HepG2 (cell line): ENCODE measurements at regions not wholly inside any gene's neighbourhood (a gene's known extent, or its start where the extent isn't known, plus 50 kb on each side); places are given as distances from the start of the nearest gene placed in this dataset.

ENCODE experiments used
- ATAC-seq: fragments of 200-7000 bp; cut with Tn5 transposase; 3 replicates; pipeline ENCODE4 v1.9.1; 2020; ENCODE audit warnings: mild to moderate bottlenecking, moderate library complexity
- BruUV-seq: library from RNA; stranded (reverse); fragments of 400-500 nt; replicated peaks from 2 replicates; lab custom pipeline; 2021; lab: Mats Ljungman, UMichigan
- CTCF ChIA-PET: fragments of 300-600 bp; formaldehyde crosslinking; extraction: SDS; loops from one replicate; lab custom pipeline; 2021; ENCODE audit warnings: low total read pairs, inconsistent platforms, low intra/inter-chr PET ratio; lab: Yijun Ruan, JAX
- POLR2A ChIA-PET: fragments of 350-600 bp; sonication (Branson Sonifier 250); formaldehyde crosslinking; loops from one replicate; lab custom pipeline; 2020; ENCODE audit warnings: antibody characterized with exemption, inconsistent platforms; lab: Yijun Ruan, JAX
- DNase-seq: peaks from one replicate; pipeline ENCODE4 v3.0.0-alpha.2; 2015; ENCODE audit warnings: low spot score
- FAIRE-seq: peaks from 3 replicates; lab custom pipeline; 2011; peaks lifted over from hg19 to GRCh38; lab: Jason Lieb, UNC
- H2AFZ ChIP-seq: one replicate; pipeline ENCODE4 v1.6.1; 2011; ENCODE audit warnings: low read length, inconsistent platforms
- H3K27ac ChIP-seq: fragments of 300-600 bp; 3 replicates; pipeline ENCODE4 v1.8.0; 2011; ENCODE audit warnings: mixed run types, mild to moderate bottlenecking, mixed read lengths, low read length, inconsistent platforms; ENCODE audit not compliant: insufficient read depth; ENCODE audit errors: extremely low read length
- H3K27me3 ChIP-seq, 2 experiments: fragments of 200-600 bp in 1 of 2; 2 replicates in 1 of 2; 3 replicates in 1 of 2; pipeline versions ENCODE4 v1.6.0 to v1.8.0; 2011; ENCODE audit warnings: low read length in 2 of 2, mild to moderate bottlenecking in 2 of 2, moderate library complexity in 2 of 2, inconsistent platforms in 1 of 2; ENCODE audit not compliant: insufficient read depth in 2 of 2, control insufficient read depth in 1 of 2
- H3K36me3 ChIP-seq, 2 experiments: fragments of 200-600 bp in 1 of 2; replicated peaks in 1 of 2; 2 replicates in 1 of 2; 3 replicates in 1 of 2; pipeline versions ENCODE4 v1.5.1 to v1.8.0; 2011; ENCODE audit warnings: low read length in 2 of 2, inconsistent platforms in 1 of 2; ENCODE audit not compliant: insufficient read depth in 2 of 2, control insufficient read depth in 1 of 2
- H3K4me1 ChIP-seq: 2 replicates; pipeline ENCODE4 v1.5.1; 2012; ENCODE audit warnings: low read length, inconsistent platforms; ENCODE audit not compliant: insufficient read depth
- H3K4me2 ChIP-seq: 2 replicates; pipeline ENCODE4 v1.6.0; 2011; ENCODE audit warnings: low read depth, low read length, inconsistent platforms
- H3K4me3 ChIP-seq, 3 experiments: fragments of 200-600 bp in 1 of 3; sonication (generic), shearing (Covaris generic) in 1 of 3; replicated peaks in 1 of 3; 2 replicates each; pipeline ENCODE4 v1.5.1; 2011 to 2016; ENCODE audit warnings: low read length in 3 of 3, inconsistent platforms in 2 of 3, low read depth in 2 of 3, mild to moderate bottlenecking in 2 of 3, control low read depth in 1 of 3, mixed read lengths in 1 of 3; ENCODE audit not compliant: insufficient read depth in 1 of 3
- H3K79me2 ChIP-seq: one replicate; pipeline ENCODE4 v1.6.1; 2011; ENCODE audit warnings: low read length, inconsistent platforms; ENCODE audit not compliant: insufficient read depth
- H3K9ac ChIP-seq: 2 replicates; pipeline ENCODE4 v1.6.0; 2011; ENCODE audit warnings: mild to moderate bottlenecking, low read depth, low read length, inconsistent platforms; ENCODE audit not compliant: insufficient read depth
- H3K9me3 ChIP-seq: 2 replicates; pipeline ENCODE4 v1.5.1; 2012; ENCODE audit warnings: mild to moderate bottlenecking, low read length
- H4K20me1 ChIP-seq: 2 replicates; pipeline ENCODE4 v1.6.0; 2011; ENCODE audit warnings: inconsistent platforms, mild to moderate bottlenecking, low read length, moderate library complexity; ENCODE audit not compliant: insufficient read depth
- GATAD2A ChIP-seq: IDR thresholded peaks from 2 replicates; pipeline ENCODE4 v1.6.1; 2016
- HNF4G ChIP-seq, 2 experiments: sonication (generic) in 1 of 2; formaldehyde crosslinking in 1 of 2; IDR thresholded peaks; 2 replicates each; pipeline versions ENCODE4 v1.4.0 to v1.6.1; 2011 to 2020; ENCODE audit warnings: borderline replicate concordance in 2 of 2, low read depth in 2 of 2, mild to moderate bottlenecking in 2 of 2, low read length in 1 of 2, missing genetic modification reagents in 1 of 2, moderate library complexity in 1 of 2
- MED8 ChIP-seq: sonication (generic); formaldehyde crosslinking; IDR thresholded peaks from 2 replicates; pipeline ENCODE4 v1.8.1; 2023; ENCODE audit warnings: mild to moderate bottlenecking, missing genetic modification reagents; ENCODE audit not compliant: insufficient replicate concordance
- RARA ChIP-seq: IDR thresholded peaks from 2 replicates; pipeline ENCODE4 v1.6.1; 2016; ENCODE audit warnings: missing genetic modification reagents, missing compliant biosample characterization
- SRSF1 ChIP-seq: fragments of 200-400 bp; formaldehyde crosslinking; optimal IDR thresholded peaks from 2 replicates; pipeline ENCODE3; 2017; ENCODE audit warnings: mild to moderate bottlenecking, low read depth, low read length, moderate library complexity
- STAT5B ChIP-seq: sonication (generic); formaldehyde crosslinking; IDR thresholded peaks from 2 replicates; pipeline ENCODE4 v1.4.0; 2020; ENCODE audit warnings: missing genetic modification reagents
- THRA ChIP-seq: sonication (generic); formaldehyde crosslinking; IDR thresholded peaks from 2 replicates; pipeline ENCODE4 v1.4.0; 2020; ENCODE audit warnings: missing genetic modification reagents, borderline replicate concordance
- ZNF3 ChIP-seq: IDR thresholded peaks from 2 replicates; pipeline ENCODE4 v1.7.0; 2017; ENCODE audit warnings: inconsistent platforms
- ZNF607 ChIP-seq: sonication (generic); formaldehyde crosslinking; IDR thresholded peaks from 2 replicates; pipeline ENCODE4 v1.5.1; 2020; ENCODE audit warnings: missing genetic modification reagents, mild to moderate bottlenecking, borderline replicate concordance
- ZNF652 ChIP-seq: IDR thresholded peaks from 2 replicates; pipeline ENCODE4 v1.6.1; 2016; ENCODE audit warnings: low read depth, borderline replicate concordance
- ZNF703 ChIP-seq: sonication (generic); formaldehyde crosslinking; IDR thresholded peaks from 2 replicates; pipeline ENCODE4 v1.5.1; 2020; ENCODE audit warnings: missing genetic modification reagents, mild to moderate bottlenecking, moderate library complexity, borderline replicate concordance
- ZSCAN5A ChIP-seq: sonication (generic); formaldehyde crosslinking; IDR thresholded peaks from 2 replicates; pipeline ENCODE4 v1.8.0; 2022; ENCODE audit warnings: mild to moderate bottlenecking, missing genetic modification reagents, borderline replicate concordance
- WGBS: methylation state at CpG from one replicate; pipeline ENCODE4 v1.1.6; 2017; ENCODE audit warnings: low lambda C conversion rate; 5-methylcytosine and 5-hydroxymethylcytosine counted together
- in situ Hi-C: cut with HindIII; loops from 2 replicates; pipeline ENCODE4 v1.10.0; 2017; ENCODE audit warnings: low pct_unique_long_range_greater_than_20kb; ENCODE audit not compliant: extremely low pct_ligation_motif_present
- intact Hi-C: fragments of 100-400 bp; cut with micrococcal nuclease; formaldehyde crosslinking; loops from one replicate; pipeline ENCODE4 v1.10.0; 2022; ENCODE audit not compliant: unreplicated experiment
- TF ChIP-seq, protein P1 (sequence below): sonication (generic); formaldehyde crosslinking; IDR thresholded peaks from 2 replicates; pipeline ENCODE4 v1.5.0; 2020; ENCODE audit warnings: mild to moderate bottlenecking, missing genetic modification reagents
- TF ChIP-seq, protein P2 (sequence below): IDR thresholded peaks from 2 replicates; pipeline ENCODE4 v1.6.1; 2016; ENCODE audit warnings: low read depth, borderline replicate concordance
- TF ChIP-seq, protein P3 (sequence below): sonication (generic); formaldehyde crosslinking; IDR thresholded peaks from 2 replicates; pipeline ENCODE4 v1.4.0; 2020; ENCODE audit warnings: mild to moderate bottlenecking, missing genetic modification reagents
- TF ChIP-seq, protein P4 (sequence below): IDR thresholded peaks from 2 replicates; pipeline ENCODE4 v1.6.1; 2016; ENCODE audit warnings: mild to moderate bottlenecking, missing biosample characterization, missing genetic modification reagents

- H3K9me3 ChIP-seq: no peaks in the 10 kb centered on the region
- H3K27ac ChIP-seq: no peak overlapping the region
- FAIRE-seq (no peak), ATAC-seq (no peak), DNase-seq (no peak)
- CTCF ChIA-PET: no interaction called here
- H4K20me1 ChIP-seq: no peaks in the 10 kb centered on the region
- no peaks in the 10 kb centered on the region for H3K79me2 ChIP-seq
- H3K4me3 ChIP-seq: no peak overlapping the region
- H3K36me3 ChIP-seq: no peaks in the 10 kb centered on the region
- H3K27me3 ChIP-seq: no peaks in the 10 kb centered on the region
- WGBS: 9% methylated on average over 4 of the region's 4 CpGs
- in situ Hi-C loops: no loop called here
- POLR2A ChIA-PET: no interaction called here
- intact Hi-C loops: no loop called here
- no peak for TF ChIP-seq ZNF3
- TF ChIP-seq, protein P1, sequence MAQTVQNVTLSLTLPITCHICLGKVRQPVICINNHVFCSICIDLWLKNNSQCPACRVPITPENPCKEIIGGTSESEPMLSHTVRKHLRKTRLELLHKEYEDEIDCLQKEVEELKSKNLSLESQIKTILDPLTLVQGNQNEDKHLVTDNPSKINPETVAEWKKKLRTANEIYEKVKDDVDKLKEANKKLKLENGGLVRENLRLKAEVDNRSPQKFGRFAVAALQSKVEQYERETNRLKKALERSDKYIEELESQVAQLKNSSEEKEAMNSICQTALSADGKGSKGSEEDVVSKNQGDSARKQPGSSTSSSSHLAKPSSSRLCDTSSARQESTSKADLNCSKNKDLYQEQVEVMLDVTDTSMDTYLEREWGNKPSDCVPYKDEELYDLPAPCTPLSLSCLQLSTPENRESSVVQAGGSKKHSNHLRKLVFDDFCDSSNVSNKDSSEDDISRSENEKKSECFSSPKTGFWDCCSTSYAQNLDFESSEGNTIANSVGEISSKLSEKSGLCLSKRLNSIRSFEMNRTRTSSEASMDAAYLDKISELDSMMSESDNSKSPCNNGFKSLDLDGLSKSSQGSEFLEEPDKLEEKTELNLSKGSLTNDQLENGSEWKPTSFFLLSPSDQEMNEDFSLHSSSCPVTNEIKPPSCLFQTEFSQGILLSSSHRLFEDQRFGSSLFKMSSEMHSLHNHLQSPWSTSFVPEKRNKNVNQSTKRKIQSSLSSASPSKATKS (CRISPR knock-in tag): no peak
- TF ChIP-seq SRSF1: no peak
- no peak for TF ChIP-seq ZNF607 (CRISPR knock-in tag)
- no peak for TF ChIP-seq ZNF703 (CRISPR knock-in tag)
- TF ChIP-seq, protein P2, sequence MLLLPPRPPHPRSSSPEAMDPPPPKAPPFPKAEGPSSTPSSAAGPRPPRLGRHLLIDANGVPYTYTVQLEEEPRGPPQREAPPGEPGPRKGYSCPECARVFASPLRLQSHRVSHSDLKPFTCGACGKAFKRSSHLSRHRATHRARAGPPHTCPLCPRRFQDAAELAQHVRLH: no peak
- TF ChIP-seq, protein P3, sequence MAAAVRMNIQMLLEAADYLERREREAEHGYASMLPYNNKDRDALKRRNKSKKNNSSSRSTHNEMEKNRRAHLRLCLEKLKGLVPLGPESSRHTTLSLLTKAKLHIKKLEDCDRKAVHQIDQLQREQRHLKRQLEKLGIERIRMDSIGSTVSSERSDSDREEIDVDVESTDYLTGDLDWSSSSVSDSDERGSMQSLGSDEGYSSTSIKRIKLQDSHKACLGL (CRISPR knock-in tag): no peak
- no peak for TF ChIP-seq GATAD2A (CRISPR knock-in tag)
- no peak for TF ChIP-seq STAT5B (CRISPR knock-in tag)
- no peak for TF ChIP-seq ZNF652
- no peak for TF ChIP-seq THRA (CRISPR knock-in tag)
- TF ChIP-seq, protein P4, sequence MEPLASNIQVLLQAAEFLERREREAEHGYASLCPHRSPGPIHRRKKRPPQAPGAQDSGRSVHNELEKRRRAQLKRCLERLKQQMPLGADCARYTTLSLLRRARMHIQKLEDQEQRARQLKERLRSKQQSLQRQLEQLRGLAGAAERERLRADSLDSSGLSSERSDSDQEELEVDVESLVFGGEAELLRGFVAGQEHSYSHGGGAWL (CRISPR knock-in tag): no peak
- no peak for TF ChIP-seq MED8 (CRISPR knock-in tag)
- TF ChIP-seq HNF4G (IDR thresholded peaks at IDR 0.05; ENCODE audit: borderline replicate concordance, low read depth, low read length): no peak
- TF ChIP-seq HNF4G (CRISPR knock-in tag; IDR thresholded peaks at IDR 0.05; ENCODE audit: borderline replicate concordance, low read depth): no peak
- no peak for TF ChIP-seq ZSCAN5A (CRISPR knock-in tag)
- TF ChIP-seq RARA (CRISPR knock-in tag): no peak
- no TSS peak for BruUV-seq
- H3K4me2 ChIP-seq: no peak overlapping the region
- H2AFZ ChIP-seq: no peak overlapping the region
- no peak overlapping the region for H3K9ac ChIP-seq
- H3K4me1 ChIP-seq: no peaks in the 10 kb centered on the region
These were observed 676.7 kb upstream of the SOX9 start for GRCh38 chr17:71444078-71444477.
